GOT3 (cell line): ENCODE measurements at regions not wholly inside any gene's neighbourhood (a gene's known extent, or its start where the extent isn't known, plus 50 kb on each side); places are given as distances from the start of the nearest gene placed in this dataset.

Experiments
- DNase-seq: peaks from one replicate; lab custom pipeline; 2025; ENCODE audit warnings: mixed read lengths; lab: John Stamatoyannopoulos, UW

DNA sequence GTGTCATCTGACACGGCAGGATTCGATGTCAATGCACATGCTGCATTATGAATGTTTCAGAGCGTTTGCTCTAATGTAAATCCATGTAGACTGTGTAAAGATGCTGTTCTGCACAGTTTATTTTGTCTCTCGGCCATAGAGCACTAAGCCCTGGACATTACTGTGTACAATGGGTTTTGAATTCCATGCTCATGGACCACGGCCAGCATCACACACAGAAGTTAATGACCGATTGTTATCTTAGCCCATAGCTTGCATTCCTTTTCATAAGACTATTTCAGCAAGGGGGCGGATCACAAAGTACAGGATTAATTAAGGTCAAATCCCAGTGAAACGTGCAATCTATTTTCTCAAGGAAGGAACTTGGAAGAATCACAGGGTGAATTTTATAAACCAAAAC lies 286.1 kb upstream of the TENM3 start:
- DNase-seq: no peak

DNA sequence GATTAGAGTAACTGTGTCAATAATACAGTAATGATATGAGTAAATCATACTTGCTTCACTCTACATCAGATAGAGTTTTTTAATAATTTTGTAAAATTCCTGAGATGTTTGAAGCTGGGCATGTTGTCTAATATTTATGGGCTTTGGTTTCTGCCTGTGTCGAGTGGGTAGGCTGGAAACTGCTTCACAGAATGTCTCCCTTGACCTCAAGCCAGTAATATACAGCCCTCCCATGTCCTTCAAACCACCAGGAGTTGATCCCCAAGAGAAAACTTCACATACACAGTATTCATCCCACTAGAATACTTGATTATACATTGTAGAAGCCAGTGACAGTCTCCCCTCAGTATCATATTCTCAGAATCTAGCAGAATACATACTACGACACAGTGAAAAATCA lies 284.8 kb upstream of the TENM3 start:
- no peak for DNase-seq

DNA sequence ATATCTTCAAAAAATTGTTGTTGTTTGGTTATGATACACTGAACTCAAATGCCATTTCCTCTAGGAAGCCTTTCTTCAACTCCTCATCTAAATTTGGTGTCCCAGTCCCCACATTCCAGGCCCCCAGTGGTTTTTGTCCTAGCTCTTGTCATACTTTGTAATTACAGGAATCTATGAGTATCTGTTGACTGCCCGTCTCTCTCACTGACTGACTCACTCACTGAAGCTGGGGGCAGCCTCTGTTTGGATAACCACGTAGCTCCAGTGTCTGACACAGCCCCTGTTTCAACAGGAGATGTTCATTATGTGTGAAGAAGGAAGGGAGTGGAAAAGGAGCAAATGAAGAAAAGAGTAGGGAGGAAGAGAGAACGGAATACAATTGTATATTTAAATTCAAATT lies 284.1 kb upstream of the TENM3 start:
- no peak for DNase-seq

DNA sequence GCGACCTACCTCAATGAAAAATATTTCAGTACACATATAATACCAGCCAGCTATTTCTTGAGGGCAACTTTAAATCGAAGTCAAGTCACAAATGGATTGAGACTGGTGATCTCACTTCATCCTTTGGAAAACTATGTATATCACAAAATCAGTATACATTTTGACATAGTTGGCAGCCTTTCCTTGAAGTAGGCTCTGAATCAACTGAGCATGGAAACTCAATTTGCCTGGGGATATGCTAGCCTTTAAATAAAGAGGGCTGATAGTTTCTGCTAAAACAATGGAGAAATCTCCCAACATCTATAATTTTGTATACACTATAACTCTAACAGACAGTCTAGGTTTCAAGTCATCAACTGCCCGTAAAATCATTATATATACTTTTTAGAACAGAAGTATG lies 282.8 kb upstream of the TENM3 start:
- DNase-seq: no peak

DNA sequence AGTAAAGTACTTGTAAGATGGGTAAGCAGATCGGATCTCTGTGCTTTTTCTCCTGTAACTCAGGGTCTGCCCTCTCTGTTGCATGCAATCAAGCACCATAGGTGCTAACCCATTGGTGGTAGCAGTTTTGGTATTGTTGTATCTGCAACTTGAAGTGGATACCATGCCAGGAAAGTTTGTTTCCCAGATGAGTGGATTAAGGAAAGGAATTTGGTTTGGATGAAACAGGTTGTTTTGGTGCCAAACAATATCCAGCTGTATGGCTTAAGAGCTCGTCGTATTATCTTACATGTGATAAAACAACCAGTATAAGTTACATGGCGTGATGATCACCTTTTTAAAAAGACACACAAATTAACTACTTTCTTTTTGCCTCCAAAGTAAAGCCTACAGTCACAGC lies 280.9 kb upstream of the TENM3 start:
- no peak for DNase-seq

DNA sequence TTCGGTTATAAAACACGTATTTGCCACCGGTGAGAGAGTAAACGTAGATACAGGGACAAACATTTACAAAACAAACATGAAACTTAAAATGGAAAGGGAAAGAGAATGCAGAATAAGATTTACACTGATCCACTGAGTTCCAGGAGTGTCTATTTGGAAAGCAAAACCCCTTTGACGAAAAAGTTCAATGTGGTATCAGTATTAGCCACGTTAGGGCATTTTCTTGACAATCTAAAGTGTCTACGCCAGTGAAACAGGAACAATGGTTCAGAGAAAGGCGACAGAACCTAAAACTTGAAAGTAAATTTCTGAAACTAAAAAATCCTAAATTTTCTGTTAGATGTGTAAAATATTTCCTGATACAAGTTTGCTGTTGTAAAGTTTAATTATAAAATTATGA lies 278.5 kb upstream of the TENM3 start:
- no peak for DNase-seq

DNA sequence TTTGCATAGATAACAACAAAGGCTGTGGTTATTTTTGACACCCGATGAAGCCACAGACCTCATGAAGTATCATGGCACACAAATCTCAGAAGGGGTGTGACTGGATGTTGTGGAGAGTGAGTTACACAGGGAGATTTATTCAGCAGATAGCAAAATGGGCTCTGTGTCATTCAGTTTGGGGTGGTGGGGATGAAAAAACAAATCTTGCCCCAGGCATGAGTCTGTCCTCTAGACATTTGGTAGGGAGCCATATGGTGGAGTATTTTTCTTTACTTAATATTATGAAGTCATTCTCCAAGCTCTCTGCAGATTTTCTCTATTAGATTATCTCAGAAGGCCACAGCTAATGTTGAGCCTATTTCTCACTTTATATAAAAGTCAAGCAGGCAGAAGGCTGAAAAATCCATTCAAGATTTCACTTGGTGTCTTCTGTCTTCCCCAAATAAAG lies 277.1 kb upstream of the TENM3 start:
- DNase-seq: no peak

DNA sequence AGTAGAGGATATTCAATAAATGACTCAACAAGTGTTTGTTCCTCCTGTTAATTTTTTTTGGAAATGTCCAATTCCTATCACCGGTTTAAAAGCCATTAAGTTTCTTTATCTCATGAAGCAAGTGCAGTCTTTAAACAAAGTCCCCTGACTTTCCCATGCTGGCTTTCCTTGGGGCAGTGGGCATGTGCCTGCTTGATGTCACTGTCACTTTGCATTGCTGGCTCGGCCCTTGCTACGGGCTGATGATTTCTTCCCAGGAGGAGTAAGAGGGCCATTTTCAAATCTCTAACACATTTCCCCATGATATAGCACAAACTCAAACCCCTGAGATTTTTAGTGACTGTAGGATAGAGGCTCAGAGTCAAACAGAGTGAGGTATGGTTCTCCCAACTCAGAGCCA lies 275.8 kb upstream of the TENM3 start:
- DNase-seq: no peak

DNA sequence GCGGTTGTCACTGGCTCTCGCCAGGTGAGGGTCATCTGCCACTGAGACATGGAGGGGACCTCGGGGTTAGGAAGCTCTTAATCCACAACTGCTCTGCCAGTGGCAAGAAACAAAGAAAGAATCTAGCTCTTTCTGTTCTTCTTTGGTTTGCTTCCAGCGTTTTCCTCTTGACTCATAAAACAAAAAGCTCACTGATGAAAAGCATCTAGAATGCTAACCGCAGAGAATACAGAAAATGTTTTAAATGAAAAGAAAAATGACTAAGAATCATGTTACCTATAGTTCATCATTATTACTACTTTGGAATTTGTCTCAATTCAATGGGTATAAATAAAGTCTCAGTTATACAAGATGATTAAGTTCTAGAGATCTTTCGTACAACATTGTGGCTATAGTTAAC lies 274.8 kb upstream of the TENM3 start:
- no peak for DNase-seq

DNA sequence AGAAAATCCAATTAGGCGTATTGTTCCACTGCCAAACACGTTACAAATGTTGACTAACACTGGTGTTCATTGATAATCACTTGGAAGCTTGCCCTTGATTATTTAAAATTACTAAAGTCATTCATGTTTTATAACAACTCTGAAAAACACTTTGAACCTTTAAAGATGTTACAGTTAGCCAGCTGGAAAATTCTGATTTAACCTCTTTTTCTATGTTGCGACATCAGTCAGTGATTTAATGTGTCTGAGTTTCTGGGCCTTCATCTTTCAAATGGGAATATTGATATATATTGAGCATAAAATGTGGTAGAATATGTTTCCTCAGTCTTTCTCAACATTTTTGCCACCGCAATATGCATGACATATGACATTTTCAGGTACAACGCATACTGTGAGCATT lies 274.1 kb upstream of the TENM3 start:
- no peak for DNase-seq

DNA sequence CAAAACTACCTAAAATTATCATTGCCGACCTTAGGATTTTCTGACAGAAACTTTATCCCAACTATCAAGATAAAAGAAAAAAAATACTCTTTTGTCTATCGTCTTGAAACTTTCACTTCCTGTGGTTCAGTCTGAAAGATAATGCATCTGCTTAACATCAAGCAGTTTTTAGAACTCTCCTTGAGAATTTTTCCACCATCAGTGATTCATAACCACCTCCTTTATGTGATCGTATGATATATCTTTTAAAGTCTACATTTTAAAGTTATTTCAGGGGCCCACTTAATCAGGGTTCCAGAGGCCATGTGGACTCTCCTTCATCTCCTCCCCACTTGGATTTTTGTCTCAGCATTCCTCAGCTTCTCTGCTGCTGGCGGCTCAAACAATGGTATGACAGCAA lies 272.8 kb upstream of the TENM3 start:
- no peak for DNase-seq

DNA sequence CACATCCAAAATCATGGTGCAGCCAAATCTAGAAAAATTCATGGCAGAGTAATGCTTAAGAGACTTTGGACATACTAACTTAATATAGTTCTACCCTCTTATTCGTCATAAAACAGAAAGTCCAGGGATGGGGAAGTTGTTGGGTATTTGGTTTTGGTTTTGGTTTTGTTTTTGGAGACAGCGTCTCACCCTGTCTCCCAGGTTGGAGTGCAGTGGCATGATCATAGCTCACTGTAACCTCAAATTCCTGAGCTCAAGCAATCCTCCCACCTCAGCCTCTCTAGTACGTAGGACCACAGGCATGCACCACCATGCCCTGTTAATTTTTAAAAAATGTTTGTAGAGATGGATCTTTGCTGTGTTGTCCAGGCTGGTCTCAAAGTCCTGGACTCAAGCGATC lies 271.8 kb upstream of the TENM3 start:
- no peak for DNase-seq

DNA sequence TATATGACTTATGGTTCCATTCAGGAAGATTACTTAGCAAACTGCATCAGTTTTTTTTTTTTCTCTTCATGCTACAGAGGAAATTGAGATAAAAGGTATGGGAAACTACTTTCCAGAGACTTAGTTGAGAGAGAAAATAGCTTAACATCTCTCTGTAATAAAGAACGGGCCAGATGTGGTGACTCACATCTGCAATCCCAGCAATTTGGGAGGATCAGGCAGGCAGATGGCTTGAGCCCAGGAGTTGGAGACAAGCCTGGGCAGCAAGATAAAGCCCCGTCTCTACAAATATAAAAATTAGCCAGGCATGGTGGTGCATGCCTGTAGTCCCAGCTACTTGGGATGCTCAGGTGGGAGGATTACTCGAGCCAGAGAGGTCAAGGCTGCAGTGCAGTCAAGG lies 271.2 kb upstream of the TENM3 start:
- DNase-seq: no peak

DNA sequence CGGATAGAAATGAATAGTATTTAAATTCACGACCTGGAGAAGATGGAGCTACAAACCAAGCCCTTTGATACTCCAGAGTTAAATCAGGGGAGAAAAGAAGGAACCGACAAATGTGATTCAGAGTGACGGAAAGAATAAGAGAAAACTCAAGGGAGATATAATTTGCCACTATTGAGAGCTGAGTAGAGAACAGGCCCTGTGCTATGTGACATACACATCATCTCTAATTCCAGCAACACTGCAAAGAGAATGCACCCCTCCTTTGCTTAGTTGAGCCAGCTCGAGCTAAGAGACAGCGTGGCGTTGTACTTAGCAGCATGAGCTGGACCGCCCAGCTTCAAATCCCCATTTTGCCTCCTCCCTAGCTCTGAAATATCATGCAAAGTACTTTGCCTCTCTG lies 266.4 kb upstream of the TENM3 start:
- DNase-seq: no peak

DNA sequence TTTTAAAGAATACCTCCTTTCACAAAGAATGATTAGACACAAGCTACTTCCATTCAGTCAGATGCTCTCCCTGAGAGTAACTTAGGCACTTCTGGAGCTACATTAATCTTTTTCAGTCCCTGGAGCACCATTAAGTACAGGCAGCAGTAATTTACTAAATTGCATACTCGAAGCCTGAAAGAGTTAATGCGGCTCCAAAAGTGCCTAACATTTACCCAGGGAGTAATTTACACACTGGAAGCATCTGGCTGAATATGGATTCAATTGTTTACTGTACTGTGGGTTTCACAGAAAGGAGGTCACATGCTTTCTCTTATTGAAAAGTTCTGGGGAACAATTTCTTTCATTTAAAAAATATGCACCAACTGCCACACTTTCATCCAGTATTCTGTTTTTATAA lies 260.8 kb upstream of the TENM3 start:
- no peak for DNase-seq

DNA sequence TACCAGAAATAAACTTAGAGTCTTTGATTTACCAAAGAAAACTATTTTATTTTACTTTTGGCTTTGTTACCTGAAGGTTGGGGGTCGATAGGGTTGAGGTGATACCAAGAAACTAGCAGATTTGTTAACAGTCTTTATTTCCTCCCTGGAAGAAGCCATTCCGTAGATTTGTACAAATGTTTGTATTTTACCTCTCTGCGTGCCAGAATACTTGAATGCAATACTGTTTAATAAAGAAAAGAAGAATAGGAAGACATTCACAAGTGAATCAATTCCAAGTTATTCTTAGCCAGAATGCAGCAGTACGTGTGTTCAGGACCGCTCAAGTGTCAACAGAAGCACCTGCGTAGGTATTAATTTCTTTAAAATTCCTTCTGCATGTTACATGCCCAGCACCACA lies 260.3 kb upstream of the TENM3 start:
- no peak for DNase-seq

DNA sequence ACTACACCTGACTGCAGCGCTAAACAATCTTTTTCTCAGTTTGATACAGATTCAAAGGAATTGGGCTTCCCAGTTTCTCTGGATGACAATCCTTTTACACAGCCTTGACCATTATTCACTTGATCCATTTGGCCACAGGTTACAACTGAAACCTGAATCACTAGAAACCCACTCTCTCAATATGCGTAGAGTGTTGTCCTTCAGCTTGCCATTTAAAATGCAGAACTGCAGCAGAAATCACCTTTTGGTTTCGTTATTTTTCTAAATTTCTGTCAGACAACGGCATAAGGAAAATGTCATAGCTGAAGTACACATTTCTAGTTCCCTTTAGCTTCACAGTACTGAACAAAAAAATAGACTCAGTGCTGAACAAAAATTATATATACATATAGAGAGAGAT lies 255.8 kb upstream of the TENM3 start:
- no peak for DNase-seq

DNA sequence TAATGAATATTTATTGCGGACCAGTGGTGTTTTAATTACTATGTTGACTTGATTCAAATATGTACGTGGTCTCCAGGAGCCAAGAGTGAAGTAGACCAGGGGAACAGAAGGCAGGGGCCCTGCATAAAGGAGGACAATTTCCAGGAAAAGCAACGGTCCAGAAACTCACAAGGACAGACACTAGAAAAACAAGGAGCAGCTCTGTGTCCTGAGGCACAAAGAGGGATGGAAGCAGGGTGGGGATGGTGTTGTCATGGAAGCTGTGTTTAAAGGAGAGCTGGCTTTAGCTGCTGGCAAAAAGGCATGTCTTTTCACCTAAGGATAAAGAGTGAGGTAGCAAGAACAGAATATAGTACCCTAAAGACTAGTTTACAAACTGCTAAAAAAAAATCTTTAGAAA lies 254.1 kb upstream of the TENM3 start:
- DNase-seq: no peak

DNA sequence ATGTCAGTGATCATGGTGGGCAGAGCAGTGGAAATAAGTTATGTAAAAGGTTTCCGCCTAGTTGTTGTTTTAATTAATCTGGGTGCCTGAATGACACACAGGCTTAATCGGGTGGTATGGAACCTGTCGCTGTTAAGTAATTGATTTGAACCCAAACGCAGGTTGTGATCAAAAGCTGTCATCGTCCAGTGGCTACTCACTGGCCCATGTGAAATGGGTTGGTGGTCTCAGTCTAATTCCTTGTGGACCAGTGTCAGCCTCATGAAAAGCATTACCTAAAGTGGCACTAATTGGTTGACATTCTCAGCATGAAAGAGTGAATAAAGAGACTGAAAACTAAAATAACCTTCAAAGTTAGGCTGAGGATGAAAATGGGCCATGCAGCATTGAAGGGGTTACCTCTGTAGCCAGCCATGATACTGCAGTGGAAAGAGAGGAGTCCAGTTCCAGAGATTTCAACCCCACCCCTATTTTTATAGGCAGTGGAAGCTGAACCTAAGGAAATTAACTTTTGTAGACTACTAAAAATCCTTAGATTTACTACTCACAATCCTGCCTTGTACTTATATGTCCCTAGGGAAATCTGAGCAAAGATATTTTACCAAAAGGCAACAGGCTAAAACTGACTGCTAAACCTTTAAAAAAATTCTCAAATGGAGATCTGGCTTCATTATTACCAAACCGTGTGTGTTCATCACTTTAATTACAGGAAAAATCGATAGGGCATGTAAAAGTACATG lies 251.7 kb upstream of the TENM3 start:
- DNase-seq: no peak

DNA sequence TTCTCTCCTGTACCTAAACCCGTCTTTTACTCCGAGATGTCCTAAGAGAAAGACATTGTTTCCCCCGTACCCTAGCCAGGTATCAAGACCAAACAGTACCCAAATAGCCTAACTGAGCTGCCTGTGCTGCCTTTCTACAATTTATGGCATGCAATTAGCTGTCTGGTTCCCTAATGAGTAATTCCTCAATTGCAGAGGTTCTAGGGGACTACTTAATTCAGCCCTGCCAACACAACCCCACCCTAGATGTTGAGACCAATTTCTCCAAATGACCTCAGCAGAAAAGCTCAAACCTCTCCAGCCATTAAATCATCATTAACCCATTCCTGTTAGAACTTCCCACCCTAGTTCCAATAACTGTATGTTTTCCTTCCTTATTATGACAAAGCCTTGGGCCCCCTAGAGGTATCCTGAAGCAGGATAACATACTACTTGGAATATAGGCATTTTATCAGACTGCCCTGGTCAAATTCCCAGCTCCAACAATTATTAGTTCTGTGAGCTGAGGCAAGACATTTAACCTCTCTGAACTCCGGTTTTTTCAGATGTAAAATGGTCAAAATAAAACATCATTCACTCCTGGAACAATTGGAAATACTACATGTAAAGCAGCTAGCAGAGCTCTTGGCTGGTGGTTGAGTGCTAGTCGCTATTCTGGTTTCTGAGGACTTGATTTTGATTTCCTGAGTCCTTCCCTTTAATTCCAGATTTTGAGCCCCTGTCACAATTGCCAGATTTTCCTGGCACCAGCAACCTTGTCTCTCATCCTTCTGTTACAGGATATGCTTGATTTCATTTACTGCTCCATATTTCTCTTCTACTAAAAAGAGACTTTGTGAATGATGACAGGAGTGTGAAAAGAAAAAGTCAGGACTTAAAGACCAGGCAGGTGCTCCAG lies 244.6 kb upstream of the TENM3 start:
- no peak for DNase-seq

DNA sequence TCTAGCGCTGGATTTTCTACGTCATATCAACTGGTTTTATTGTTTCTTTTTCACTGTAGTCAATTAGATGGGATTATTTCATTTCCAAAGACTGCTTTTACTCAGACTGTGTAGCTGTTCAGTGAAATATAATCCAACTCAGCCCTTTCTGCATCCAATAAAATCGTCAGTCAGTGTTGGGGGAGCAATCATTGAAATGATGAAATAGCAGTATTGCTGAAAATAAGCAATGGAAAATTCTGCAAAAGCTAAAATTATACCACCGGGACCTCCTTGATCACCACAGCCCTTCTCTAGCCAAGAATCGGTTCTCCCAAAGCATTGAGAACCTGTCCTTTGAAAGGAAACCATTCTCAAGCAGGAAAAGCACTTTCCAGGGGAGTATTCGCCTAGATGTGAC lies 243.1 kb upstream of the TENM3 start:
- no peak for DNase-seq

DNA sequence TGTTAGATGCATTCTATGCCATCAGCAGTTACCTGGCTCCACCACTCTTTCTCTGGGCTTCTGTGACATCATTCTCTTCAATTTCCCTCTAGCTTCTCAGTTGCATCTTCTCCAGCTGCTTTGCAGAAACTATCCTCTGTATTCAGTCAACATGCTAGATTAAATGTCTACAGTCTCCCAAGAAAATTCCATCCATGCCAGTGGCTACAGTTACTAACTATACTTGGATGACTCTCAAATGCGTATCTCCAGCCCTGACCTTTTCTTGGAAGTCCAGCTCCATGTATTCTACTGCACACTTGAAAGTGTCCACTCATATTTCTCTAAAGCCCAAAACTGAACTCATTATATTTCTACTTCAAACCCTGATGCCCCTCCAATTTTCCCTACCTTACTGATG lies 232.3 kb upstream of the TENM3 start:
- no peak for DNase-seq

DNA sequence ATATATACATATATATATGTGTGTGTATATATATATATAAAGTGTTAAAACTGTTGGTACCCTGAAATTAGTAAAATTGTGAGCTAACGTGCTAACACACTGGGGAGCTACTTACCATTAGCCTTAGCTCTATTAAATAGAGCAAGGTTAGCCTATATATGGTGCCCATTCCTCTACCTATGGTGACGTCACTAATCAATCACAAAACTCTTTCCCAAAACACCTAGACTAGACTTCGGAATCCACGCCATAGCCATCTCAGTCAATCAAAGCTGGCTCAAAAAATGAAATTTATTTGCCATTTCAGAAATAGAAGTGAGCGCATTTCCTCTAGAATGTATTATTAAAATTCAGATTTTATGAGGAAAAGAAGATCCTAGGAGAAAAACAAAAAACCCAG lies 229.0 kb upstream of the TENM3 start:
- no peak for DNase-seq

DNA sequence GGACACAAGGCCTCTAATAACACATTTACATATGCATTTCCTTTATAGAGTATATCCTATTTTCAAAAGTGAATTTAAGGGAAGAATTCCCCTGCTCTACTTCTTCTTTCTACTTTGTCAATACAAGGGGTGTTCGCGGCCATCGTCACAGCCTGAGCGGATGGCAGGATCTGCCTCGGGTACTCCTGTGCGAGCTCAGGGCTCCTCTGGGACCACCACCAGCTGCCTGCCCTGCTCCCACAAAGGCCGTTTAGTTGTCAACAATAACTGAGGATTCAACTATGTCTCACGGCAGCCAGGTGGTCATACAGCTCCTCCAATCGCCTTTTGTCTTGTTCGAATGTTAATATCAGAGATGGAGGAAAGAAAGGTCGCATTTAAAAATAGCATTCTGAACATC lies 228.2 kb upstream of the TENM3 start:
- DNase-seq: no peak
